Liver (tissue), 8 donors: ENCODE measurements at regions not wholly inside any gene's neighbourhood (a gene's known extent, or its start where the extent isn't known, plus 50 kb on each side); places are given as distances from the start of the nearest gene placed in this dataset.

Source experiments
- DNase-seq: peaks from one replicate; pipeline ENCODE4 v3.0.0-alpha.2; 2017; ENCODE audit warnings: low spot score
- H3K27ac ChIP-seq, 2 donors: one replicate each; pipeline ENCODE4 v1.7.0; 2013; ENCODE audit warnings: inconsistent platforms in 2 of 2, low read length in 2 of 2, control low read depth in 1 of 2, low read depth in 1 of 2, mild to moderate bottlenecking in 1 of 2
- H3K27me3 ChIP-seq, 4 donors: one replicate each; pipeline versions ENCODE4 v1.6.1 to v1.7.0; 2013; ENCODE audit warnings: low read length in 3 of 4, inconsistent platforms in 1 of 4, mild to moderate bottlenecking in 1 of 4, moderate library complexity in 1 of 4; ENCODE audit not compliant: control insufficient read depth in 4 of 4, insufficient read depth in 4 of 4
- H3K36me3 ChIP-seq, 4 donors: one replicate each; pipeline versions ENCODE4 v1.6.1 to v1.7.0; 2013; ENCODE audit warnings: low read length in 3 of 4, mild to moderate bottlenecking in 3 of 4, low read depth in 1 of 4, moderate library complexity in 1 of 4; ENCODE audit not compliant: control insufficient read depth in 4 of 4, insufficient read depth in 3 of 4
- H3K4me1 ChIP-seq, 4 donors: one replicate each; pipeline versions ENCODE4 v1.6.1 to v1.7.0; 2013; ENCODE audit warnings: low read length in 3 of 4, mild to moderate bottlenecking in 3 of 4, moderate library complexity in 1 of 4; ENCODE audit not compliant: control insufficient read depth in 4 of 4, insufficient read depth in 4 of 4
- H3K4me3 ChIP-seq, 3 donors: one replicate each; pipeline versions ENCODE4 v1.6.1 to v1.7.0; 2013; ENCODE audit warnings: low read length in 3 of 3, control low read depth in 1 of 3, low read depth in 1 of 3, mild to moderate bottlenecking in 1 of 3
- H3K9ac ChIP-seq, 2 donors: one replicate each; pipeline ENCODE4 v1.7.0; 2013; ENCODE audit warnings: low read length in 2 of 2, mild to moderate bottlenecking in 2 of 2, moderate library complexity in 2 of 2, control low read depth in 1 of 2, low read depth in 1 of 2
- H3K9me3 ChIP-seq, 4 donors: one replicate each; pipeline versions ENCODE4 v1.6.1 to v1.7.0; 2013; ENCODE audit warnings: low read length in 3 of 4; ENCODE audit not compliant: control insufficient read depth in 4 of 4
- ATF3 ChIP-seq: IDR thresholded peaks from 2 replicates; pipeline ENCODE4 v1.6.1; 2016; ENCODE audit warnings: antibody characterized with exemption
- CTCF ChIP-seq: fragments of 150-350 bp; IDR thresholded peaks from 2 replicates; pipeline ENCODE4 v1.5.1; 2017; ENCODE audit warnings: improper control_type of control experiment, low read depth, low read length; ENCODE audit not compliant: missing input control
- EGR1 ChIP-seq, 2 donors: IDR thresholded peaks; 2 replicates each; pipeline ENCODE4 v1.6.1; 2016 to 2018; ENCODE audit warnings: antibody characterized with exemption in 2 of 2, low read depth in 2 of 2
- GABPA ChIP-seq, 2 donors: IDR thresholded peaks in 1 of 2; conservative IDR thresholded peaks in 1 of 2; 2 replicates each; pipeline ENCODE4 v1.6.1; 2016; ENCODE audit warnings: antibody characterized with exemption in 2 of 2, mild to moderate bottlenecking in 1 of 2, moderate library complexity in 1 of 2
- HNF4A ChIP-seq, 2 donors: conservative IDR thresholded peaks; 2 replicates each; pipeline ENCODE4 v1.6.1; 2016; ENCODE audit warnings: antibody characterized with exemption in 2 of 2, mild to moderate bottlenecking in 2 of 2
- HNF4G ChIP-seq: IDR thresholded peaks from 2 replicates; pipeline ENCODE4 v1.6.1; 2016; ENCODE audit warnings: antibody characterized with exemption
- JUND ChIP-seq, 2 donors: IDR thresholded peaks; 2 replicates each; pipeline ENCODE4 v1.6.1; 2016; ENCODE audit warnings: antibody characterized with exemption in 2 of 2
- MAX ChIP-seq: IDR thresholded peaks from 2 replicates; pipeline ENCODE4 v1.6.1; 2016; ENCODE audit warnings: antibody characterized with exemption
- NR2F2 ChIP-seq: IDR thresholded peaks from 2 replicates; pipeline ENCODE4 v1.6.1; 2016; ENCODE audit warnings: antibody characterized with exemption
- RAD21 ChIP-seq, 2 donors: IDR thresholded peaks; 2 replicates each; pipeline ENCODE4 v1.6.1; 2016; ENCODE audit warnings: antibody characterized with exemption in 2 of 2, mild to moderate bottlenecking in 2 of 2
- RXRA ChIP-seq, 2 donors: IDR thresholded peaks; 2 replicates each; pipeline ENCODE4 v1.6.1; 2017 to 2018; ENCODE audit warnings: antibody characterized with exemption in 2 of 2, mild to moderate bottlenecking in 1 of 2
- SP1 ChIP-seq: IDR thresholded peaks from 2 replicates; pipeline ENCODE4 v1.6.1; 2018; ENCODE audit warnings: antibody characterized with exemption, mild to moderate bottlenecking
- TAF1 ChIP-seq: conservative IDR thresholded peaks from 2 replicates; pipeline ENCODE4 v1.6.1; 2016; ENCODE audit warnings: antibody characterized with exemption, mild to moderate bottlenecking
- YY1 ChIP-seq: IDR thresholded peaks from 2 replicates; pipeline ENCODE4 v1.6.1; 2016; ENCODE audit warnings: antibody characterized with exemption, mild to moderate bottlenecking
- ZBTB33 ChIP-seq: IDR thresholded peaks from 2 replicates; pipeline ENCODE4 v1.6.1; 2016; ENCODE audit warnings: antibody characterized with exemption
- WGBS: extraction: QIAGEN DNeasy Blood & Tissue Kit; methylation state at CpG from one replicate; pipeline ENCODE4 v1.1.7; 2013; 5-methylcytosine and 5-hydroxymethylcytosine counted together
- donor health status: healthy.
- donor health status: healthy.
- donor health status: healthy.
- donor health status: healthy.
- donor health status: healthy.

GRCh38 chr13:75231235-75231634 lies 250.7 kb downstream of the TBC1D4 start:
- DNase-seq = no peak
- no peaks in the 10 kb centered on the region for H3K36me3 ChIP-seq
- TF ChIP-seq RXRA (IDR thresholded peaks at IDR 0.05) = no peak
- TF ChIP-seq NR2F2 = no peak
- TF ChIP-seq CTCF = no peak
- no peak for TF ChIP-seq ATF3
- TF ChIP-seq SP1 = no peak
- no peak for TF ChIP-seq RAD21 (IDR thresholded peaks at IDR 0.05)
- TF ChIP-seq HNF4A (conservative IDR thresholded peaks at IDR 0.05) = no peak
- no peak for TF ChIP-seq EGR1 (IDR thresholded peaks at IDR 0.05; ENCODE audit: low read depth in 2 of 2)
- TF ChIP-seq TAF1 = no peak
- no peak for TF ChIP-seq JUND (IDR thresholded peaks at IDR 0.05)
- TF ChIP-seq MAX = no peak
- no peak for TF ChIP-seq HNF4G
- peaks cover 0 to 3% (median 0%) of the 10 kb centered on the region in 4 donors for H3K9me3 ChIP-seq
- H3K4me3 ChIP-seq = no peak overlapping the region
- no peaks in the 10 kb centered on the region for H3K27me3 ChIP-seq
- no peak overlapping the region for H3K9ac ChIP-seq
- no peak overlapping the region for H3K27ac ChIP-seq
- WGBS = 95% methylated on average over 1 of the region's 1 CpG
- H3K4me1 ChIP-seq = no peaks in the 10 kb centered on the region

GRCh38 chr13:75226733-75227435 lies 255.1 kb downstream of the TBC1D4 start:
- Histone ChIP-seq H3K4me1 (no peaks in the 10 kb centered on the region), H3K9ac (no peak overlapping the region), H3K4me3 (no peak overlapping the region), H3K9me3 (peaks cover 0 to 3% (median 0%) of the 10 kb centered on the region in 4 donors), H3K27ac (no peak overlapping the region), H3K27me3 (no peaks in the 10 kb centered on the region), H3K36me3 (no peaks in the 10 kb centered on the region)
- no peak for TF ChIP-seq TAF1
- no peak for TF ChIP-seq HNF4G
- TF ChIP-seq HNF4A (conservative IDR thresholded peaks at IDR 0.05) = no peak
- TF ChIP-seq EGR1 (IDR thresholded peaks at IDR 0.05; ENCODE audit: low read depth in 2 of 2) = no peak
- no peak for TF ChIP-seq SP1
- no peak for TF ChIP-seq MAX
- no peak for TF ChIP-seq NR2F2
- TF ChIP-seq RAD21 (IDR thresholded peaks at IDR 0.05) = no peak
- TF ChIP-seq ZBTB33 = no peak
- TF ChIP-seq GABPA (IDR thresholded peaks at IDR 0.05 in 1 of 2, conservative IDR thresholded peaks at IDR 0.05 in 1 of 2) = no peak
- TF ChIP-seq YY1 = no peak
- no peak for TF ChIP-seq ATF3
- no peak for DNase-seq
- 59% methylated on average over 3 of the region's 3 CpGs for WGBS
